PC-3 (cell line): ENCODE measurements at regions not wholly inside any gene's neighbourhood (a gene's known extent, or its start where the extent isn't known, plus 50 kb on each side); places are given as distances from the start of the nearest gene placed in this dataset.

Source experiments
- ATAC-seq: fragments of 200-7000 bp; cut with Tn5 transposase; 2 replicates; pipeline ENCODE4 v1.9.1; 2020; ENCODE audit warnings: mild to moderate bottlenecking, moderate library complexity
- BruUV-seq: library from RNA; stranded (reverse); fragments of 400-500 nt; replicated peaks from 2 replicates; lab custom pipeline; 2021; lab: Mats Ljungman, UMichigan
- CTCF ChIA-PET: fragments of 300-600 bp; sonication (Branson Sonifier 250); formaldehyde crosslinking; loops from one replicate; lab custom pipeline; 2022; ENCODE audit warnings: antibody characterized with exemption; lab: Charles Lee
- POLR2A ChIA-PET: fragments of 300-600 bp; sonication (Branson Sonifier 250); formaldehyde crosslinking; loops from one replicate; lab custom pipeline; 2022; ENCODE audit warnings: antibody characterized with exemption; ENCODE audit not compliant: unreplicated experiment; lab: Charles Lee
- DNase-seq: peaks from one replicate; pipeline ENCODE4 v3.0.0-alpha.2; 2015
- H2AFZ ChIP-seq: fragments of 300-600 bp; sonication (generic); 2 replicates; pipeline ENCODE4 v1.6.0; 2016; ENCODE audit warnings: antibody characterized with exemption, low read length
- H3F3A ChIP-seq: fragments of 300-600 bp; sonication (generic); one replicate; pipeline ENCODE4 v1.6.0; 2017; ENCODE audit warnings: antibody characterized with exemption, low read length, control low read depth, mild to moderate bottlenecking; ENCODE audit not compliant: unreplicated experiment
- H3K27ac ChIP-seq: fragments of 300-600 bp; sonication (generic); 2 replicates; pipeline ENCODE4 v1.5.1; 2016; ENCODE audit warnings: mild to moderate bottlenecking, low read length
- H3K27me3 ChIP-seq: fragments of 300-600 bp; sonication (generic); 2 replicates; pipeline ENCODE4 v1.6.1; 2016; ENCODE audit warnings: low read length, mixed read lengths
- H3K36me3 ChIP-seq: fragments of 300-600 bp; sonication (generic); 2 replicates; pipeline ENCODE4 v1.6.1; 2016; ENCODE audit warnings: low read depth, mixed run types, low read length, mixed read lengths
- H3K4me1 ChIP-seq: fragments of 300-600 bp; sonication (generic); 2 replicates; pipeline ENCODE4 v1.5.1; 2016; ENCODE audit warnings: low read length; ENCODE audit not compliant: insufficient read depth
- H3K4me2 ChIP-seq: fragments of 300-600 bp; sonication (generic); 2 replicates; pipeline ENCODE4 v1.6.0; 2016; ENCODE audit warnings: low read length
- H3K4me3 ChIP-seq: fragments of 300-600 bp; sonication (generic); 2 replicates; pipeline ENCODE4 v1.5.1; 2016; ENCODE audit warnings: mild to moderate bottlenecking, low read length, mixed read lengths
- H3K79me2 ChIP-seq: fragments of 300-600 bp; sonication (generic); 2 replicates; pipeline ENCODE4 v1.6.1; 2017; ENCODE audit warnings: low read length, mixed read lengths
- H3K9ac ChIP-seq: fragments of 300-600 bp; sonication (generic); 2 replicates; pipeline ENCODE4 v1.6.0; 2016; ENCODE audit warnings: mild to moderate bottlenecking, low read length
- H3K9me2 ChIP-seq: fragments of 300-600 bp; sonication (generic); replicated peaks from 2 replicates; pipeline ENCODE4 v1.6.1; 2016; ENCODE audit warnings: mixed run types, low read length, mixed read lengths
- H3K9me3 ChIP-seq: fragments of 300-600 bp; sonication (generic); 2 replicates; pipeline ENCODE4 v1.6.1; 2016; ENCODE audit warnings: low read length, mixed read lengths
- H4K20me1 ChIP-seq: fragments of 300-600 bp; sonication (generic); 2 replicates; pipeline ENCODE4 v1.6.1; 2016; ENCODE audit warnings: low read length, mixed read lengths
- CTCF ChIP-seq: fragments of 300-600 bp; sonication (generic); conservative IDR thresholded peaks from 2 replicates; pipeline ENCODE4 v1.5.1; 2017; ENCODE audit warnings: antibody characterized with exemption, low read depth, mild to moderate bottlenecking, low read length
- EZH2 ChIP-seq: fragments of 300-600 bp; sonication (generic); IDR thresholded peaks from one replicate; pipeline ENCODE4 v1.6.1; 2017; ENCODE audit warnings: antibody characterized with exemption, mild to moderate bottlenecking, low read length; ENCODE audit not compliant: unreplicated experiment
- EZH2phosphoT487 ChIP-seq: fragments of 300-600 bp; sonication (generic); IDR thresholded peaks from 2 replicates; pipeline ENCODE4 v1.6.1; 2018; ENCODE audit warnings: mild to moderate bottlenecking, antibody characterized with exemption, low read length, borderline replicate concordance
- intact Hi-C: fragments of 100-400 bp; cut with micrococcal nuclease; formaldehyde crosslinking; loops from 2 replicates; pipeline ENCODE4 v1.9.0; 2023

- Histone ChIP-seq H3K27me3 (no peaks in the 10 kb centered on the region), H3K4me3 (no peak overlapping the region), H4K20me1 (no peaks in the 10 kb centered on the region), H3K9ac (no peak overlapping the region), H3K4me1 (no peaks in the 10 kb centered on the region), H3K9me3 (no peaks in the 10 kb centered on the region), H3F3A (no peaks in the 10 kb centered on the region), H3K4me2 (no peak overlapping the region), H3K27ac (no peak overlapping the region), H3K36me3 (no peaks in the 10 kb centered on the region), H3K79me2 (no peaks in the 10 kb centered on the region), H3K9me2 (no peaks in the 10 kb centered on the region), H2AFZ (no peak overlapping the region)
- ATAC-seq: no peak
- no peak for DNase-seq
- intact Hi-C loops: no loop called here
- ChIA-PET CTCF (no interaction called here), POLR2A (no interaction called here)
- no TSS peak for BruUV-seq
- TF ChIP-seq EZH2phosphoT487 (no peak), CTCF (no peak), EZH2 (no peak)
These were observed 590.3 kb upstream of the C9orf72 start for GRCh38 chr9:28163619-28164018.

- no peak for DNase-seq
- BruUV-seq: no TSS peak
- no peaks in the 10 kb centered on the region for H3K9me2 ChIP-seq
These were observed 592.9 kb upstream of the C9orf72 start for GRCh38 chr9:28166179-28166578.

GRCh38 chr9:28177142-28177541 lies 603.9 kb upstream of the C9orf72 start:
- no peaks in the 10 kb centered on the region for H3K27me3 ChIP-seq
- intact Hi-C loops: no loop called here
- H3K9me2 ChIP-seq: no peaks in the 10 kb centered on the region
- H4K20me1 ChIP-seq: no peaks in the 10 kb centered on the region
- H3K27ac ChIP-seq: no peak overlapping the region
- no peaks in the 10 kb centered on the region for H3F3A ChIP-seq
- no TSS peak for BruUV-seq
- no peaks in the 10 kb centered on the region for H3K79me2 ChIP-seq
- no peak overlapping the region for H3K4me3 ChIP-seq
- H3K9ac ChIP-seq: no peak overlapping the region
- ATAC-seq (no peak), DNase-seq (no peak)
- no peak overlapping the region for H3K4me2 ChIP-seq
- H3K9me3 ChIP-seq: no peaks in the 10 kb centered on the region
- CTCF ChIA-PET: no interaction called here
- no peak overlapping the region for H2AFZ ChIP-seq
- no peaks in the 10 kb centered on the region for H3K4me1 ChIP-seq
- TF ChIP-seq EZH2phosphoT487 (no peak), CTCF (no peak), EZH2 (no peak)
- H3K36me3 ChIP-seq: no peaks in the 10 kb centered on the region
- POLR2A ChIA-PET: no interaction called here

More at GRCh38 chr9:28166179-28166578, 592.9 kb upstream of the C9orf72 start:
- Histone ChIP-seq H3K9ac (no peak overlapping the region), H3K4me2 (no peak overlapping the region), H3K4me1 (no peaks in the 10 kb centered on the region), H3K4me3 (no peak overlapping the region), H4K20me1 (no peaks in the 10 kb centered on the region), H3K27me3 (no peaks in the 10 kb centered on the region), H3F3A (no peaks in the 10 kb centered on the region), H2AFZ (no peak overlapping the region), H3K27ac (no peak overlapping the region), H3K36me3 (no peaks in the 10 kb centered on the region), H3K79me2 (no peaks in the 10 kb centered on the region), H3K9me3 (no peaks in the 10 kb centered on the region)
- no peak for ATAC-seq
- ChIA-PET CTCF (no interaction called here), POLR2A (no interaction called here)
- TF ChIP-seq CTCF (no peak), EZH2 (no peak), EZH2phosphoT487 (no peak)
- intact Hi-C loops: no loop called here
